GM23248 (cell line): ENCODE measurements at regions not wholly inside any gene's neighbourhood (a gene's known extent, or its start where the extent isn't known, plus 50 kb on each side); places are given as distances from the start of the nearest gene placed in this dataset.

Experiments
- EZH2 ChIP-seq: fragments of 200-600 bp; sonication (generic); IDR thresholded peaks from 2 replicates; pipeline ENCODE4 v1.6.1; 2018; ENCODE audit warnings: antibody characterized with exemption, mild to moderate bottlenecking; ENCODE audit not compliant: insufficient read depth, poor library complexity, severe bottlenecking
- EZH2phosphoT487 ChIP-seq: fragments of 200-600 bp; sonication (generic); IDR thresholded peaks from 2 replicates; pipeline ENCODE4 v1.6.1; 2018; ENCODE audit warnings: antibody characterized with exemption, moderate library complexity, mild to moderate bottlenecking, low read depth; ENCODE audit not compliant: insufficient read depth

DNA sequence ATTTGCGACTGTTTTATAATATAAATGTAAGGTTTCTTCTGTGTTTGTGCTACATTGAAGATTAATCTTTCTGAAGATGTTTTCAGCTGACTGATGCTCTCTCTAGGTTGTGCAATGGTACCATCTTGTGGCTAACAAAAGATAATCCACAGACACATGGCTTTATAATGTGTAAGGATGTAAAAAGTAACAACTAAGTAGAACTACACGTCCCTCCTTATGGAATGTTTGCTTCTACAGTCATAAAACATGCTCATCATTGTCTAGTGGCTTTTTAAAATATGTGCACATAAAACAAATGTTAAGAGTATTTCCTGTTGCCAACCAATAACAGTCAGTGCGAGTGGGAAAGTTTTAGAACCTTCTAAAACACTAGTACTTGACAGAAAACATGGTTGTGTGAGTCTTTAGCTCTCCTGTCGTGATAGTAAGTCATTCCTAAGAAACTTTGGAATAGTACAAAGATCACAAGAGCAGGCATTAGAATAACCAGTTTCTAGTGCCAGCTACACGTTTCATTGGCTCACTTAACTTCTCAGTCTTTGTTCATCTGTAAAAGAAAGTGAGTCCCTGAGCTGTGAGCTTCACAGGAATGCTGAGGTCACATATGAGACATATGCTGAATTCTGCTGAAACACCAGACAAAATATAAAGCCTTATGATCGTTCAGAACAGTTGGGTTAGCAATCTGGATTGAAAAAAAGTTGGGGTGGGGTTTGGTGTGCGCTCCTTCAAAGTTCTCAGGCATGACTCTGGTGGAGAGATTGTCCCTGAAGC, 75.7 kb upstream of the GLIS3 start:
- TF ChIP-seq EZH2phosphoT487 (no peak), EZH2 (no peak)
